GM21390 (cell line): ENCODE measurements at regions not wholly inside any gene's neighbourhood (a gene's known extent, or its start where the extent isn't known, plus 50 kb on each side); places are given as distances from the start of the nearest gene placed in this dataset.

ENCODE experiments used
- ATAC-seq: cut with Tn5 transposase; IDR thresholded peaks from one replicate; pipeline ENCODE4 v1.9.1; 2021; ENCODE audit not compliant: unreplicated experiment

DNA sequence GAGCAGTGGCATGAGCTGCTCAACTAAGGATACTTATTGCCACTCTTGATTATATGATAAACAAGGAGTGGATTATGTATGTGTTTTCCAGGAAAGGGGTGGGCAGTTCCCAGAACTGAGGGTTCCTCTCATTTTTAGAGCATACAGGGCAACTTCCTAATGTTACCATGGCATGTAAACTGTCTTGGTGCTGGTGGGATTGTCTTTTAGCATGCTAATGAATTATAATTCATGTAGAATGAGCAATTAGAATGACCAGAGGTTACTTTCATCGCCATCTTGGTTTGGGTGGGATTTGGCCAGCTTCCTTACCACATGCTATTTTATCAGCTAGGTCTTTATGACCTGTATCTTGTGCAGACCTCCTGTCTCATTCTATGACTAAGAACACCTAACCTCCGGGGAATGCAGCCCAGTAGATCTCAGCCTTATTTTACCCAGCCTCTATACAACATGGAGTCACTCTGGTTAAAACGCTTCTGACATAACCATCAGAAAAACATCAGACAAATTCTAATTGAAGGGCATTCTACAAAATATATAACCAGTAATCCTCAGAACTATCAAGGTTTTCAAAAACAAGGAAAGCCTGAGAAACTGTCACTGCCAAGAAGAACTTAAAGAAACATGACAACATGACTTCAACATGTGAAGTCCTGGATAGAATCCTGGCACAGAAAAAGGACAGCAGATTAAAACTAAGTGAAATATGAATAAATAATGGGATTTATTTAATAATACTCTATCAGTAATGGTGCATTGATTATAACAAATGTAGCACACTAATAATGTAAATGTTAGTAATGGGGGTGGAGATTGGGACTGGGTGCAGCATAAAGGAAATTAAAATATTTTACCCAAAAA lies 365.0 kb downstream of the SEMA3D start:
- ATAC-seq, result no peak

- ATAC-seq, result no peak
Observed at GRCh38 chr7:84820481-84820880, 366.4 kb downstream of the SEMA3D start.

DNA sequence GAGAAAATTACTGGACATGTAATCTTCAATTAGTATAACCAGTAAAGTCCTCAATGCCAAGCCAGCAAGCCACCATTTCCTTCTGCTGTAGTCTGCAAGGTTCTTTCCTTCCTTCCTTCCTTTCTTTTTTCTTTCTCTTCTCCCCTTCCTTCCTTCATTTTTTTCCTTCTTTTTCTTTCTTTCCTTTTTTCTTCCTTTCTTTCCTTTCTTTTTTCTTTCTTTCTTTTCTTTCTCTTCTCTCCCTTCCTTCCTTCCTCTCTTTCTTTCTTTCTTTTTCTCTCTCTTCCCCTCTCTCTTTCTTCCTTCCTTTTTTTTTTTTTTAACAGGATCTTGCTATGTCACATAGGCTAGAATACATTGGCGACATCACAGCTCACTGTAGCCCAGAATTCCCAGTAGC lies 369.8 kb downstream of the SEMA3D start:
- no peak for ATAC-seq

DNA sequence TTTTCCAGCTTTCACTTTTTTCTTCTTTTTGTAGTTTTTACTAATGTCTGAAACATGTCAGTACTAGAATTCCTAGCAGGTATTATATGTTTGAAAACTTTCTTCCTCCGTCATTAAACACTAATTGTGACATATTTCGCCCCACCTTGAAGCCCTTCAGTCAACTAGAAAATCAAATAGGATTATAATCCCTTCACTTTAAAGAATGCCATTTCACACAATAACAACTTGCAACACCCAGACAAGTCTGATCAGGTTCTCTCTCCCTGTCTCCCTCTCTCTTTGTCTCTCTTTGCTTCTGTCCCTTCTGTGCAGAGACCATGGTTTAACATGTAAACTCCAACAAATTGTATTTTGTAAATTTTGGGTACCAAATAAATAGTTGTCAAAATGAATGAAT lies 373.5 kb downstream of the SEMA3D start:
- no peak for ATAC-seq

GRCh38 chr7:84812021-84812420 lies 374.8 kb downstream of the SEMA3D start:
- ATAC-seq, result no peak

DNA sequence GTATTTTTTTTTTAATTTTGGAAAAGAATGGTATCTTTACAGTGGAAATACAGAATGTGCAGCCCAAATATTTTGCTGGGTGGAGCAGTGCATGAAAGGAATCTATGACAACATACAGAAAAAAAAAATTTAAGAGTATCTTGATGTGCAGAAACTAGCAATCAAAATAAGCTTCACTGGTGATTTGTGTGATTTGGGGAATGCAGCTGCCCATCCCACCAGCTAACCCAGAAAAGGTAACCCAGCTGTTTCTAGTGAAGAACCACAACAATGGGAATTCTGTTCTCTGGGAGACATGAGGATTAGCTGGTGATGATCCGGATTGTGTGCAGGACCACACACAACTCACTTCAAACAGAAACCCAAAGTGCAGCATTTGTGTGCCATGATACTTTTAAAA lies 375.5 kb downstream of the SEMA3D start:
- ATAC-seq, result no peak

- ATAC-seq, result no peak
Observed at GRCh38 chr7:84809877-84810276, 377.0 kb downstream of the SEMA3D start.

GRCh38 chr7:84803979-84804378 lies 382.9 kb downstream of the SEMA3D start:
- no peak for ATAC-seq

DNA sequence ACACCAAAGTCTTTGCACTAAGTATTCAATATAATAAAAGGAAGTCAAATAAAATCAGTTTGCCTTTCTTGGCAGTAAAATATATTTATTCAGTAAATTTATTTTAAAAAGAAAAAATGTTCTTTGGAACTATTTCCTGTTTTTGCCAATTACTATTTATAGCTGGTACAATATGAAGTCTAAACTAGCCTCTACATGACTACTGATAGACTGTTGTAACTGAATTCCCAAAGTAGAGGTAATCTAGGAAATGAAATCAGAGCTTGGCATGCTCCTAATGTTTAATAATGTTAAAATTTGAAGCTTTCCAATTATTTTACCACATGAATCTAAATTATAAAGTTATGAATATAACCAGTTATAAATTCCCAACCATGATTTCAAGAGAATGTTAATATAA lies 385.5 kb downstream of the SEMA3D start:
- ATAC-seq, result no peak

- no peak for ATAC-seq
Observed at GRCh38 chr7:84800846-84801245, 386.0 kb downstream of the SEMA3D start.

GRCh38 chr7:84799106-84799505 lies 387.8 kb downstream of the SEMA3D start:
- no peak for ATAC-seq

DNA sequence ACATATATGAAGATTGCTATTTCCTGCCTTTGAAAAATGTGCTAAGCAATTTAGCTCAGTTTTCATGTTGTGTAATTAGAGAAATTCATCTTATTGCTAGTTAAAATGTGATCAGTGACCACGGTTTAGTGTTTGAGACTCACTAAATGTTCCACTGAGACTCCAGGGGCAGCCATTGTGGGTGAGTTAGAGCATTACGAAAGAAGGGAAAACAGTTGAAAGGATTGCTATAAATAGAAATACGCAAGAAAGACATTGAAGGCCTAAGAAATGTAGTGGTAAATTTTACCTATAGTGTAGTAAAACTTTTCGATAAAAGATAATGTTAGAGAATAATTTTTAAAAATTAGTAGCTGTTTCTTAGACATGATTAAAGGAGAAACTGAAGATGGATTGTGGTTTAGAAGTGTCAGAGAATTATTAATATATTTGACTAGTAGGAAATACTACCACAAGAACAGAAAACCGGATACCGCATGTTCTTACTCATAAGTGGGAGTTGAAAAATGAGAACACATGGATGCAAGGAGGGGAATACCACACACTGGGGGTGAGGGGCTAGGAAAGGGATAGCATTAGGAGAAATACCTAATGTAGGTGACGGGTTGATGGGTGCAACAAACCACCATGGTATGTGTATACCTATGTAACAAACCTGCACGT lies 394.5 kb downstream of the SEMA3D start:
- no peak for ATAC-seq

DNA sequence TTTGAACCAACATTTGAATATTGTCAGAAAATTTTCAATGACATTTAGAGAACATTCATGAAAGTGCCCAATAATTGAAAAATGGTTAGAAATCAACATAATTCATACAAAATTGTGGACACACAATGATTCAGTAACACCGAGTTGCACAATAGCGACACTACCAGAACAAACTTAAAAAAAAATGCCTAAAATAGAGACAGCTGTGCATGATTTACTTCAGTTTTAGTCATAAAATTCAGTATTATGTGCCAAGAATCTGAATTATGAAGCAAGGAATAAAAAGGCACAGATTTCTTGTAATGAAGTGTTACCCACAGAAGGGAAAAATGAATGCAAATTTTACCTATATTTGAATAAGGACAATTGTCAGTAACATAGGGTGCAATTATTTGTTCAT lies 396.0 kb downstream of the SEMA3D start:
- no peak for ATAC-seq

- ATAC-seq, result no peak
Observed at GRCh38 chr7:84786073-84786472, 400.8 kb downstream of the SEMA3D start.

DNA sequence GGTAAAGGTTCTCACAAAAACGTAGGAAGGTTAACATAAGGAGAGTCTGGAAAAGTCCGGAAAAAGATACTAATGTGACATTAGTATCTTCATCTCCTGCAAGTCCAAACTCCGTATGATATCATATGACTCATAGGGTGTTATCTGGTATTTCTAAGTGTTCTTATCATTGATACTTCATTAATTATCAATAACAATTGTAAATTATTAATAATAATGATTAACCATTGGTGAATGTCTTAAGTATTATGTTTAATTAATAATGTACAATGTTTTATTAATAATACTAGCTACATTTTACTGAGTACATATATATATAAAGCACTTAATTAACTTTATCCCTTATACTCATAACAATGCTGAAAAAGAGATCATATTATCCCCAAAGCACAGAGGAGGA lies 402.4 kb downstream of the SEMA3D start:
- no peak for ATAC-seq

DNA sequence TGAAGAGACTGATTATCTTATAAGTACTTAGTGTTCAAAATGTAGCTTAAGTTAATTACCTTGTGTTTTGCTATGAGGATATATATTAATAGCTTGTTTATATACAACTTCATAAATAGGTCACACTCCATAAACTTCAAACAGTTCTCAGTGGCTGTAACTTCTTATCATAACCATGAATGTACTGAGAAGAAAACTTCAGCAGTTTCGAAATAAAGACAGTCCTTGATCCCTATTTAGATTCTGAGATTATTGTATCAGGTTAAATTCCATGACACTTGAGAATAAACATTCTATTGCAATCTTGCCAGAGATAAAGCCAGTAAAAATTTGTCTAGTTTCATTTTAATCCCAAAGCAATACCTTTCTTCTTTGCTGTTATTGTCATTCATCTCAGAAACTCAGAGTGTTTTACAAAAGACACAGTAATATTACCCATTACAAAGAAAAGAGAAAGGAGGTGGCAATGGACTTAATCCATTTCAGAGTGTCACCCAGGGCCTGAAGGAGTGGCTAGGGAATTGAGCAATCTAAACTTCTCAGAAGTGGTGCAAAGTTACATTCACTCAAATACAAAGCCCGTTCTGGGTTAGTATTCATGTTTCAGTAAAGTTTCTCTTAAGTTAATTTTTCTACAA lies 403.6 kb downstream of the SEMA3D start:
- no peak for ATAC-seq

GRCh38 chr7:84781838-84782237 lies 405.0 kb downstream of the SEMA3D start:
- no peak for ATAC-seq

- no peak for ATAC-seq
Observed at GRCh38 chr7:84780158-84781124, 406.4 kb downstream of the SEMA3D start.

- ATAC-seq, result no peak
Observed at GRCh38 chr7:84757761-84758160, 429.1 kb downstream of the SEMA3D start.

DNA sequence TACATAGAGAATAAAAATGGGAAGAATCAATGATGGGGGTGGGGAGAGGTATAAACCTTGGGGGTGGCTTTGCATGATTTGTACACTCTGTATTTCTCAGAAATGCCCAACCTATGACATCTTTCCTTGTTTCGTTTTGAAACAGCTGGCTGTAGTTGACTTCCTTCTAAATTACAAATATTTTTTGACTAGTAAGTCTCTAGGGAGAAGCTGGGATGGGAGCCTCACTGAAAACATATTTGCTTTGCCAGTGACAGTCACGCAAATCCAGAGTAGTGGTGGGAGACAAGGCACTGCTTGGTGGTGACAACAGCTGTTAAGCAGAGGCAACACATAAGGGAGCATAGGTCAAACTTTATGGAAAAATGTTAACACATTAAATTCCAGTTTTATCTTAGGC lies 440.5 kb downstream of the SEMA3D start:
- ATAC-seq, result no peak

DNA sequence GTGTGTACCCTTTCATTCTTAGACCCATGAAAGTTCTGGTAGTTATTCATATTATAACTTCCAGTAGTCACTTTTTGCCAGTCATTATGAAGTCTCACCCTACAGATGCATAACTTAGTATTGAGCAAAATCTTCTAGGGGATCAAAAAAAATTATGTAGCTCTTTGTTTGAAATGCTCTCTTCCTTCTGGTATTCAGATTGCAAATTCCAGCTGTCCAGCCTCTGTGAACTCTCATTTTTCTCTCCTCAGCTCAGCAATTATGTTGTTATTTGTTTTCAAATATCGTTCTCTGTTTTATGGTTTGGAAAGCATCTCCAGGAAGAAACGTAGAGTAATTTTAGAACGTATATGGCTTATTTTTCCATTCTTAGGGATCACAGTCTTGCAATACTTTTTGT lies 442.5 kb downstream of the SEMA3D start:
- no peak for ATAC-seq
